Activated T-helper 17 cell treated with anti-CD3 and anti-CD28 coated beads, Interleukin-2, amount 50 U/mL, for 72 hours (primary cell): ENCODE measurements at regions not wholly inside any gene's neighbourhood (a gene's known extent, or its start where the extent isn't known, plus 50 kb on each side); places are given as distances from the start of the nearest gene placed in this dataset.
"Not testable (repeated sequence)": the region's sequence is repeated elsewhere in the genome, so short reads cannot be mapped to it uniquely, and the experiment has no call there.

ENCODE experiments used
- ATAC-seq: fragments of 150-1000 bp; cut with Tn5 transposase; replicated peaks from 2 replicates; pipeline ENCODE4 v1.10.0; 2021; ENCODE audit warnings: mild to moderate bottlenecking, moderate library complexity
- H3K27ac Mint-ChIP-seq: one replicate; pipeline ENCODE4 v1.8.0; 2022; ENCODE audit warnings: mixed read lengths
- H3K27me3 Mint-ChIP-seq: one replicate; pipeline ENCODE4 v1.8.0; 2022; ENCODE audit warnings: mixed read lengths
- H3K36me3 Mint-ChIP-seq: one replicate; pipeline ENCODE4 v1.8.0; 2022; ENCODE audit warnings: low read depth, mild to moderate bottlenecking, mixed read lengths
- H3K4me1 Mint-ChIP-seq: one replicate; pipeline ENCODE4 v1.8.0; 2022; ENCODE audit warnings: mixed read lengths
- H3K4me3 Mint-ChIP-seq: one replicate; pipeline ENCODE4 v1.8.0; 2022; ENCODE audit warnings: mild to moderate bottlenecking, mixed read lengths
- H3K9me3 Mint-ChIP-seq: one replicate; pipeline ENCODE4 v1.8.0; 2022; ENCODE audit warnings: mixed read lengths

DNA sequence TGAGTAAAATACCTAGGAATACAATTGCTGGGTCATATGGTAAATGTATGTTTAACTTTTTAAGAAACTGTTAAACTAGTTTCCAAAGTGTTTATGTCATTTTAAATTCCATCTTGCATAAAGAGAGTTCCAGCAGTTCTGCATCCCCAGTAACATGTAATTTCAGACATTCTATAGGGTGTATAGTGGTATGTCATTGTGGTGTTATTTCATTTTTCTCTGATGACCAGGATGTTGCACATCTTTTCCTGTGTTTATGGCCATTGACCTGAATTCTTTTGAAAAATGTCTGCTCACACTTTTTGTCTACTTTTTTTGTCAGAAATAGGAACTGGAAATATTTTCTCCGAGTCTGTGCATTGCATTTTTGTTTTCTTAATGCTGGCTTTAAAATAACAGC, 128.9 kb downstream of the TMEM200A start:
- Mint-ChIP-seq H3K9me3 (no peaks in the 10 kb centered on the region), H3K27ac (no peak overlapping the region), H3K4me1 (no peaks in the 10 kb centered on the region), H3K27me3 (no peaks in the 10 kb centered on the region), H3K4me3 (no peak overlapping the region), H3K36me3 (no peaks in the 10 kb centered on the region)
- no peak for ATAC-seq

DNA sequence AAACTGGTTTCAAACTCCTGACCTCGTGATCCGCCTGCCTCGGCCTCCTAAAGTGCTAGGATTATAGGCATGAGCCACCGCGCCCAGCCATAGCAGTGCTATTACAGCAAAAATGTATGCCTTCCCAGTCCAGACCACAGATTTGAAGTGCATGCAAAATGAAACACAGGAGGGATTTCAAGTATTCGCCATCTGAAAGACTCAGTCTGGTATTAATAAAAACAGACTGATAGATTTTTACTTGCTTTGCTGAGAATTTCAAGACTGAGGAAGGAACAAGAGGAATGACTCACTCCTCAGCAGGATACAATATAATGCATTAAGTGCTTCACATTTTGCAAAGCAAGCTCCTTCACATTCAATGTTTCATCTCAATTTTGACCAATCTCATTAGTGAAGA, 134.9 kb downstream of the TMEM200A start:
- no peaks in the 10 kb centered on the region for H3K9me3 Mint-ChIP-seq
- H3K27ac Mint-ChIP-seq = no peak overlapping the region
- H3K4me1 Mint-ChIP-seq = peaks cover 5% of the 10 kb centered on the region
- ATAC-seq = no peak
- H3K27me3 Mint-ChIP-seq = no peaks in the 10 kb centered on the region
- no peaks in the 10 kb centered on the region for H3K36me3 Mint-ChIP-seq
- no peak overlapping the region for H3K4me3 Mint-ChIP-seq

DNA sequence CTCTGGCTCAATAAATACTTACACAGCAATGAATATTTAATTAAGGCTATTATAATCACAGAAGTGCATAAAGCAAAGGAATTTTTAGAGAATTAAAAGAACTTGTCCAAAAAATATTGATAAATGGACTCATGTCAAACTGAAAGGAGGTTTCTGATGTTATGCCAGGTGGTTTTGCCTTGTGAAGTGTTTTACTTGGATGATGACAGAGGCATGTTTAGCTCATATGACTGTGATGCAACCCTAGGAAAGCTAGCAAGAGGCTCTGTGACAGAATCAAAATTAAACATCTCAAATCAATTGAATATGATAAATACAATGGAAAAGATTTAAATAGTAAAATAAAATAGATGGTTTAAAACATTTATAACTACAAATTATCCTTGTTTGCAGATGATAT, 137.3 kb downstream of the TMEM200A start:
- Mint-ChIP-seq H3K36me3 (no peaks in the 10 kb centered on the region), H3K27ac (no peak overlapping the region), H3K4me3 (no peak overlapping the region), H3K27me3 (no peaks in the 10 kb centered on the region), H3K4me1 (peaks cover 5% of the 10 kb centered on the region), H3K9me3 (no peaks in the 10 kb centered on the region)
- ATAC-seq = no peak

DNA sequence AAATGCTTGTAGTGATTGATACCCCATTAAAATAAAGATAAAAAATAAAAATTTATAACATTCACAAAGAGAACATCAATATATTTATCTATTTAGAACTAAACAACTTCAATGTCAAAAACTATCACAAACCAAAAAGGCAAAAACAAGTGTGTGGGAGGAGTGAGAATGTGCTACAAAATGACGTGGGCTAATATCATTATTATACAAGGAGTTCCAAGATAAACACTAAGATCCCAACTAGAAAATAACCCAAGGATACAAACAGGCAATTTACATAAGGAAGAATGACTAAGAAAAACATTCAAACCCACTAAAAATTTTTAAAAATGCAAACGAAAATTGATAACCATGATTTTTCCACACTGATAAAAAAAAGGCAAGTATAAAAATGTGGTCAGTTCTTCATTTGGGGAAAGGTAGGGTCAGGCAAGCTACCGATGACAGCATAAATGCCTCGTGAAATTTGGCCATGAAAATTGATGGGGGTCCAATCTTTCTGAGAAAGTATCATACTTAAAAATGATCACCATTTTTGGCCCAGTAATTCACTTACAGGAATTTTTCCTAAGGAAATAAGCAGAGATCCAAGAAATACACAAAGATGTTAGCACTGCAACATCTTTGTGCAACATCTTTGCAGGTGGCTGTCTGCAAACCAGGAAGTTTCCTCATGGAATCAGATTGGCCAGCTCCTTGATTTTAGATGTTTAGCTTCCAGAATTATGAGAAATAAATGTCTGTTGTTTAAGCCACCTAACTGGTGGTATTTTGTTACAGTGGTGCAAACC, 140.2 kb downstream of the TMEM200A start:
- Mint-ChIP-seq H3K27ac (no peak overlapping the region), H3K36me3 (no peaks in the 10 kb centered on the region), H3K4me3 (no peak overlapping the region), H3K9me3 (no peaks in the 10 kb centered on the region), H3K27me3 (no peaks in the 10 kb centered on the region), H3K4me1 (peaks cover 2% of the 10 kb centered on the region)
- ATAC-seq = no peak

DNA sequence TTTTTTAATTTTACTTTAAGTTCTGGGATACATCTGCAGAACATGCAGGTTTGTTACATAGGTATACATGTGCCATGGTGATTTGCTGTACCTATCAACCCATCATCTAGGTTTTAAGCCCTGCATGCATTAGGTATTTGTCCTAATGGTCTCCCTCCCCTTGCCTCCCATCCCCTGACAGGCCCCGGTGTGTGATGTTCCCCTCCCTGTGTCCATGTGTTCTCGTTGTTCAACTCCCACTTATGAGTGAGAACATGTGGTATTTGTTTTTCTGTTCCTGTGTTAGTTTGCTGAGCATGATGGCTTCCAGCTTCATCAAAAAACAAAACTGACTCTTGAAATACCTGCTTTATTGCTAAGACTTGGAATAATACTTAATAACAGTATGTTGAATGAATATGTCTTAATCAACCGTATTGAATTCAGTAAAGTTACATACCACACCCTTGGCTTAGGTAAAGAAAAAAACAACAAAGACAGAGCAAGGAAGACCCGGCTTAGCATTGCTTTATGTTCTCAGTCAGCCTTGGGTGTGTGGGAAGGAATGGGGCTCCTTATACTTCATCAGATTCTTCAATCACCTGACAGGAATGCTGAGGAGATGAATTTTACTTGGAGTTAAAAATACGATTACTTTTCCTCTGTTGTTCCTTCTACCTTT, 141.3 kb downstream of the TMEM200A start:
- peak overlapping the region; percentile 14 for H3K4me3 Mint-ChIP-seq
- peak overlapping the region; percentile 23 for H3K27ac Mint-ChIP-seq

DNA sequence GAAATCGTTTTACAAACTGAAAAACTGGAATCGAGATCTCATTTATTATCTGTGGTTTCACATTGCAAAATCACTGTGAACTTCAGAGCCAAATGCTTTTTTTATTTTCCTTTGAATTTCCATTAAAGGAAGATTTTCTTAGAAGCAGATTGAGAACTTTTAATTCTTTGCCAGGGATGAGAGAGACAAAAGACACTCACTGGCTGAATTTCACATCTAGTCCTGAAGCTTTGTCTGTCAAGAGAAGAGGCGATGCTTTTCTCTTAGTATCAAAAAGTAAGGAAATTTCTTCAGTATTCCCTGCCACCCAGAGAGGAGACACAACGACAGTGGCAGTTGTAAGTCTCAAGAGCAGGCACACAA, 141.8 kb downstream of the TMEM200A start:
- Mint-ChIP-seq H3K36me3 (no peaks in the 10 kb centered on the region), H3K4me1 (no peaks in the 10 kb centered on the region), H3K9me3 (no peaks in the 10 kb centered on the region), H3K27me3 (no peaks in the 10 kb centered on the region), H3K4me3 (peak overlapping the region; percentile 14), H3K27ac (peak overlapping the region; percentile 23)
- ATAC-seq = no peak

More for the DNA sequence above, 141.3 kb downstream of the TMEM200A start:
- H3K27me3 Mint-ChIP-seq, H3K4me1 Mint-ChIP-seq, H3K36me3 Mint-ChIP-seq, ATAC-seq, H3K9me3 Mint-ChIP-seq: not testable (repeated sequence)

DNA sequence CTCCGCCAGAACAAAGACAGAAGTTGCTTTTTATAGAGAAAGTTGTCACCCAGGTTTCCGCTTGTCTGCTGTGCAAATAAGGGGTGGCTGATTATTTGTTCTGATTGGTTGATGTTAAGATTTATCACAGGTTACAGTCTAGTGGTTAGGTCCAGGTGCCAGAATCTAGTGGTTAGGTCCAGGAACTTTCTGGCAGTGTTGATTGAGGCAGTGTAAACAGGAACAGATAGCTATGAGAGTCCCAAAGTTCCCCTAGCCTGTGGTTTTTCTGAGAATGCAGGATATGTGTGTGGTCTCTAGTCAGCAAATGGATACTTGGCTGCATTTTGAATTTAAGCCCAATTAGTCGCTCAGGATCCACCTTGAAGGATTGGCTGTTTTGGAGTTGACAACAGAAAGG, 148.0 kb downstream of the TMEM200A start:
- H3K4me1 Mint-ChIP-seq = peaks cover 45% of the 10 kb centered on the region
- peak overlapping the region; percentile 99 for H3K27ac Mint-ChIP-seq
- peak; percentile 77 for ATAC-seq
- H3K27me3 Mint-ChIP-seq = no peaks in the 10 kb centered on the region
- peaks cover 5% of the 10 kb centered on the region for H3K9me3 Mint-ChIP-seq
- H3K4me3 Mint-ChIP-seq = peak overlapping the region; percentile 59
- H3K36me3 Mint-ChIP-seq = peaks cover 22% of the 10 kb centered on the region

DNA sequence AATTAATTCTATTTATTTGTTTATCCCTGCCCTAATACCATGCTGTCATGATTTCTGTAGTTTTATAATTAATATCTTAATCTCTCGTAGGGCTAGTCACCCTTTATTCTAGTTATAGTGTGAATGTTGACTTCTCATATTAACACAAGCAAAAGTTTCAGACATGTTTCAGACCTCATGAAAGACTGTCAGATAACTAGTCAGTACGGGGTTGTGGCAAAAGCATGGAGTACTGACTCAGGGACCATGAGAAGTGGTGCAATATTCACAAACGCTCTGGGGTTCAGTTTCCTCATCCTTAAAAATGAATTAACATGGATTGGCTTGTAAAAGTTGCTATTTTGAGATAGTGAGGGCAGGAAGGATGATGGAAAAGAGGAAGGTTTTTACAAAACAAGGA, 148.9 kb downstream of the TMEM200A start:
- Mint-ChIP-seq H3K27me3 (no peaks in the 10 kb centered on the region), H3K4me1 (peaks cover 45% of the 10 kb centered on the region), H3K36me3 (peaks cover 22% of the 10 kb centered on the region), H3K9me3 (peaks cover 5% of the 10 kb centered on the region), H3K27ac (peak overlapping the region; percentile 99), H3K4me3 (peak overlapping the region; percentile 59)
- peak; percentile 34 for ATAC-seq

DNA sequence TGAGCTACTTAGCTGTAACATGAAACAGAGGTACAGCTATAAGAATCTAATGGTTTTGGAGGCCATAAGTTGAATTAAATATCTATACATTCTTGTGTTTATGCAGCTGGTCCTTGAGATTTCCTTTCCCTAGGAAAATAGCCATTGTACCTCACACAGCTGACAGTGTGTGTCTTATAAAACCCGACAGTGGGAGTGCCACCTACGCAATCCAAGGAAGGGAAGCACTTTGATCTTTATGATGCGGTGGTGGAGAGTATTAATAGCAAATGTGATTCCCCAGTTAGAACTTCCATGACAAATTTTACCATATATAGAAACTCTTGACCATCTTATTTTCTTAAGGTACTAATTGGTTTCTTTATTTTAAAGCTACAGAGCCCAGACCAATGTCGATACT, 149.5 kb downstream of the TMEM200A start:
- Mint-ChIP-seq H3K27ac (peak overlapping the region; percentile 99), H3K4me1 (peaks cover 45% of the 10 kb centered on the region), H3K4me3 (peak overlapping the region; percentile 59), H3K9me3 (peaks cover 5% of the 10 kb centered on the region), H3K27me3 (no peaks in the 10 kb centered on the region), H3K36me3 (peaks cover 22% of the 10 kb centered on the region)
- no peak for ATAC-seq

DNA sequence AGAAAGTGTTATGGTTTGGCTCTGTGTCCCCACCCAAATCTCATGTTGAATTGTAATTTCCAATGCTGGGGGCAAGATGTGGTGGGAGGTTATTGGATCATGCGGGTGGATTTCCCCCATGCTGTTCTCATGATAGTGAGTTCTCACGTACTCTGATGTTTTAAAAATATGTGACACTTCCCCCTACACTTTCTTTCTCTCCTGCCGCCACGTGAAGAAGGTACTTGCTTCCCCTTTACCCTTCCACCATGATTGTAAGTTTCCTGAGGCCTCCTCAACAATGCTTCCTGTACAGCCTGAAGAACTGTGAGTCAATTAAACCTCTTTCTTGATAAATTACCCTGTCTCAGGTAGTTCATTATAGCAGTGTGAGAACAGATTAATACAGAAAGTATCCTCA, 150.8 kb downstream of the TMEM200A start:
- peaks cover 22% of the 10 kb centered on the region for H3K36me3 Mint-ChIP-seq
- peaks cover 45% of the 10 kb centered on the region for H3K4me1 Mint-ChIP-seq
- H3K9me3 Mint-ChIP-seq = peaks cover 11% of the 10 kb centered on the region
- peak overlapping the region; percentile 76 for H3K4me3 Mint-ChIP-seq
- ATAC-seq = peak; percentile 6
- peak overlapping the region; percentile 99 for H3K27ac Mint-ChIP-seq
- no peaks in the 10 kb centered on the region for H3K27me3 Mint-ChIP-seq

DNA sequence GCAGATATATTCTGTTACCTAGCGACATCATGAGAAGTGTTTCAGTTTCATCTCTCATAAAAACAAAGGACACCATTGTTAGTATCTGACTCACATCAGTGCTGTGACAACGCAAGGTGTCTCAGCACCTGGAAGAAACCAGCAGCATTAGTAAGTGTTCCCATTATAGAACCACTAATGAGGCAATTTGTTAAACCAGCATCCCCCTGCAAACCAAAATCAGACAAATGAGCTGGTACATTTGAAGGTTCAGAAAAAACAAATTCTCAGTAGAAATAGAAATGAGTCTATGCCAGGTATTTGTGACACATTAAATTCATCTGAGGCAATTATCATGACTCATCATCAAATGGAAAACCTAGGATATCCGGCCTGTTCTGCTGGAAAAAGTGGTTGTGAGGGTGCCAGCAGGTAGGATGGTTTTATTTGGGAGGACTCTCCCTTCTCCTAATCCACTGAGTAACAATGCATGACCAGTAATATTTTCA, 151.7 kb downstream of the TMEM200A start:
- ATAC-seq = peak; percentile 75
- Mint-ChIP-seq H3K9me3 (peaks cover 11% of the 10 kb centered on the region), H3K4me3 (peak overlapping the region; percentile 76), H3K36me3 (peaks cover 22% of the 10 kb centered on the region), H3K27me3 (no peaks in the 10 kb centered on the region), H3K27ac (peak overlapping the region; percentile 99), H3K4me1 (peaks cover 45% of the 10 kb centered on the region)

DNA sequence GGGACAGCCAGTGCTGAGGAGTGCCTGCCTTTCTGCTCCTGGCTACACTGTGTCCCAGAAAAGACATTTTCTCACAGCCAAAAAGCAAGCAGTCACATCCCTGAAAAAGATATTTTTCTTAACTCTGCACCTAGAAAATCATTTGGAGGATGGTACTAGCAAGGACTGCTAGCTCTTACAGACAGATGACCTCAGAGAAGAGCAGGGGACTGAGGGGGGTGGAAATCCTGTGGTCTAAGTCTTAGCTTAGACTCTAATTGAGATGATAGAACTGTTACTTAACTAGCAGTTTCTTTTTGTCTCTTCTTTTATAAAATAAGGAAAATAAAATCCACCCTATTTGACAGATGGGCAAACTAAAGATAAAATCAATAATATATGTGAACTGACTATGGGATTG, 152.8 kb downstream of the TMEM200A start:
- peak overlapping the region; percentile 76 for H3K4me3 Mint-ChIP-seq
- H3K9me3 Mint-ChIP-seq = peaks cover 11% of the 10 kb centered on the region
- H3K36me3 Mint-ChIP-seq = peaks cover 20% of the 10 kb centered on the region
- no peak for ATAC-seq
- peak overlapping the region; percentile 99 for H3K27ac Mint-ChIP-seq
- H3K27me3 Mint-ChIP-seq = no peaks in the 10 kb centered on the region
- H3K4me1 Mint-ChIP-seq = peaks cover 38% of the 10 kb centered on the region

DNA sequence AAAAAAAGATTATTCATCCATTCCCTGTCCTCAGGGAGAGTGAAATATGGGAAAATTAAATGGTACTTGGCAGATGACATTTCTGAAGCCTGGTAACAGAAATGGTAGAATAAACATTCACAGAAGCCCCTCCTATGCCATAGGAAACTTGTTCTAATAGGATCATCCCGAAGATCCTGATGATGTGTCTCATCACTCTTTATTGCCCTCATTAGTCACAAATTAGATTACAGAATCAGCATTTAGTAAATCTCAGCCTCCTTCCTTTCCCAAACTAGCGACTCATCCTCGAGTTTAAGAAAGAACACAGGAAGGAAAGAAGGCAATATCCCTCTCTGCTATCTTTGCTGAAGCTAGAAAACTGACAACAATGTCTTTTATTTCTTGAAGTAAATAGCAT, 154.4 kb downstream of the TMEM200A start:
- Mint-ChIP-seq H3K4me3 (no peak overlapping the region), H3K9me3 (peaks cover 6% of the 10 kb centered on the region), H3K27me3 (no peaks in the 10 kb centered on the region), H3K27ac (peak overlapping the region; percentile 15), H3K4me1 (peaks cover 38% of the 10 kb centered on the region), H3K36me3 (peaks cover 9% of the 10 kb centered on the region)
- no peak for ATAC-seq

DNA sequence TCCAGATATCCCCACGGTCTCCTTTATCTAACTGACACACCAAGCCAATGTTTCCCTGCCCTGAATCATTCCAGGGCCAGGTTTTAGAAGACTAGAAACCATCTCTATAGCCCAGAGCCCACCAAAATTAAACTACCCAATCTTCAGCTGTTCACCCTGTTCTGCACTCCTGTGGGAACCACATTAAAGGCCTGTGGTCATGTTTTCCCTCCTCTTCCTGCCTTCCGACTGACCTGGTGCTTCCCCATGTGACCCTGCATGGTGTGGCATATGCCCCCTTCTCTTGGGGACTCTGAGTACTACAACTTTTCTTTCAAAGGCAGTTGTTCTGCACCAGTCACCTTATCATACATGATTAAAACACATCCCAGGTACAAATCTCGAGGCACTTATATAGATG, 155.0 kb downstream of the TMEM200A start:
- Mint-ChIP-seq H3K36me3 (peaks cover 9% of the 10 kb centered on the region), H3K4me1 (peaks cover 38% of the 10 kb centered on the region), H3K27ac (peak overlapping the region; percentile 15)

DNA sequence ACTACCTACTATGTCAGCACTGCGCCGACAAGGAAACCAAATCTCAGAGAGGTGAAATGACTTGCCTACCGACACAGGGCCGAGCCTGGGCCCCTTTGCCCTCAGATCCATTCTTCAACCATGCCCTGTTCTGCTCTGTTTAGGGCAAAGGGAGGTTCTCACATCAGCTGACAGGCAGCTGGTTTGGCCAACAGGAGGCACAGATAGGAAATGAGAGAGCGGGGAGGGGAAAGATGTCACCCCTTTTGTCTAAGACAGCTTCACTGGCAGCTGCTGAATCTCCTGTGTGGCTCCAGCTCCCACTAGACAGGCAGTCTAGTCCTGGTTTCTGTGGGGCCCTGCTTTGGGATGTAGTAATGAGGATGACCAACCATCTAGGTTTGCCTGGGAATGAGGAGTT, 158.7 kb downstream of the TMEM200A start:
- no peak for ATAC-seq
- Mint-ChIP-seq H3K4me1 (peaks cover 24% of the 10 kb centered on the region), H3K27me3 (no peaks in the 10 kb centered on the region), H3K4me3 (peak overlapping the region; percentile 17), H3K9me3 (peaks cover 8% of the 10 kb centered on the region), H3K27ac (peak overlapping the region; percentile 78), H3K36me3 (no peaks in the 10 kb centered on the region)

More for the DNA sequence above, 155.0 kb downstream of the TMEM200A start:
- no peak for ATAC-seq
- Mint-ChIP-seq H3K27me3 (no peaks in the 10 kb centered on the region), H3K4me3 (no peak overlapping the region), H3K9me3 (peaks cover 6% of the 10 kb centered on the region)
